CD4-positive, alpha-beta T cell (primary cell): ENCODE measurements at regions not wholly inside any gene's neighbourhood (a gene's known extent, or its start where the extent isn't known, plus 50 kb on each side); places are given as distances from the start of the nearest gene placed in this dataset.

Source experiments
- ATAC-seq: fragments of 200-7000 bp; cut with Tn5 transposase; one replicate; pipeline ENCODE4 v1.10.0; 2022; ENCODE audit warnings: mild to moderate bottlenecking; ENCODE audit not compliant: poor library complexity
- CTCF ChIA-PET: fragments of 350-600 bp; sonication (Branson Sonifier 250); formaldehyde crosslinking; loops from one replicate; lab custom pipeline; 2021; ENCODE audit warnings: antibody characterized with exemption, inconsistent platforms; lab: Charles Lee
- POLR2A ChIA-PET: fragments of 350-600 bp; sonication (Branson Sonifier 250); formaldehyde crosslinking; loops from one replicate; lab custom pipeline; 2021; ENCODE audit warnings: antibody characterized with exemption, inconsistent platforms; lab: Charles Lee
- DNase-seq, 14 experiments: peaks; one replicate each; pipeline ENCODE4 v3.0.0-alpha.2; 2013 to 2020; ENCODE audit warnings: mixed read lengths in 2 of 14
- H3K27ac ChIP-seq, 2 donors: one replicate each; pipeline versions ENCODE4 v1.5.1 to v1.7.0; 2013; ENCODE audit warnings: low read length in 2 of 2, low read depth in 1 of 2, mild to moderate bottlenecking in 1 of 2
- H3K27me3 ChIP-seq, 2 experiments: 1 replicate in 1 of 2; 2 replicates in 1 of 2; pipeline versions ENCODE4 v1.6.1 to v1.7.0; 2013; ENCODE audit warnings: low read length in 2 of 2, control low read depth in 1 of 2, mild to moderate bottlenecking in 1 of 2, moderate library complexity in 1 of 2; ENCODE audit not compliant: insufficient read depth in 2 of 2, control insufficient read depth in 1 of 2
- H3K36me3 ChIP-seq: one replicate; pipeline ENCODE4 v1.6.1; 2013; ENCODE audit warnings: low read length, control low read depth; ENCODE audit not compliant: insufficient read depth
- H3K4me1 ChIP-seq: one replicate; pipeline ENCODE4 v1.6.1; 2013; ENCODE audit warnings: low read length, control low read depth; ENCODE audit not compliant: insufficient read depth
- H3K4me3 ChIP-seq: one replicate; pipeline ENCODE4 v1.5.1; 2013; ENCODE audit warnings: mild to moderate bottlenecking, low read length, moderate library complexity
- H3K9me3 ChIP-seq, 2 experiments: 1 replicate in 1 of 2; 2 replicates in 1 of 2; pipeline versions ENCODE4 v1.6.1 to v1.7.0; 2013; ENCODE audit warnings: low read length in 2 of 2, mild to moderate bottlenecking in 2 of 2, control low read depth in 1 of 2, moderate library complexity in 1 of 2; ENCODE audit not compliant: control insufficient read depth in 1 of 2, insufficient read depth in 1 of 2
- H3K27ac Mint-ChIP-seq: one replicate; pipeline ENCODE4 v1.8.0; 2020; ENCODE audit warnings: mixed read lengths
- H3K27me3 Mint-ChIP-seq: one replicate; pipeline ENCODE4 v1.8.0; 2021; ENCODE audit warnings: mixed read lengths
- H3K36me3 Mint-ChIP-seq: one replicate; pipeline ENCODE4 v1.8.0; 2021; ENCODE audit warnings: low read depth, mixed read lengths
- H3K4me1 Mint-ChIP-seq: one replicate; pipeline ENCODE4 v1.8.0; 2021; ENCODE audit warnings: low read depth, mixed read lengths
- H3K4me3 Mint-ChIP-seq: one replicate; pipeline ENCODE4 v1.8.0; 2020; ENCODE audit warnings: mild to moderate bottlenecking, mixed read lengths
- H3K9me3 Mint-ChIP-seq: one replicate; pipeline ENCODE4 v1.8.0; 2020; ENCODE audit warnings: mixed read lengths
- intact Hi-C, 2 experiments: fragments of 100-400 bp; cut with DNase I in 1 of 2; cut with micrococcal nuclease in 1 of 2; formaldehyde crosslinking; loops; one replicate each; pipeline versions ENCODE4 v1.15.1 to v1.9.0; 2023 to 2025; cut with DNase I, micrococcal nuclease
- TF ChIP-seq, protein P1 (sequence below): fragments of 200-600 bp; IDR thresholded peaks from one replicate; pipeline ENCODE4 v1.8.0; 2022; ENCODE audit warnings: antibody characterized with exemption, mild to moderate bottlenecking

- ATAC-seq: no peak
- Mint-ChIP-seq H3K4me1 (no peaks in the 10 kb centered on the region), H3K36me3 (no peaks in the 10 kb centered on the region), H3K27me3 (peaks cover 31% of the 10 kb centered on the region), H3K4me3 (no peak overlapping the region), H3K9me3 (no peaks in the 10 kb centered on the region), H3K27ac (no peak overlapping the region)
- no peak overlapping the region for H3K4me3 ChIP-seq
- no peak overlapping the region for H3K27ac ChIP-seq
- H3K36me3 ChIP-seq: no peaks in the 10 kb centered on the region
- DNase-seq: no peak
- peaks cover 0 to 6% of the 10 kb centered on the region in 2 experiments for H3K27me3 ChIP-seq
- CTCF ChIA-PET: no interaction called here
- TF ChIP-seq, protein P1, sequence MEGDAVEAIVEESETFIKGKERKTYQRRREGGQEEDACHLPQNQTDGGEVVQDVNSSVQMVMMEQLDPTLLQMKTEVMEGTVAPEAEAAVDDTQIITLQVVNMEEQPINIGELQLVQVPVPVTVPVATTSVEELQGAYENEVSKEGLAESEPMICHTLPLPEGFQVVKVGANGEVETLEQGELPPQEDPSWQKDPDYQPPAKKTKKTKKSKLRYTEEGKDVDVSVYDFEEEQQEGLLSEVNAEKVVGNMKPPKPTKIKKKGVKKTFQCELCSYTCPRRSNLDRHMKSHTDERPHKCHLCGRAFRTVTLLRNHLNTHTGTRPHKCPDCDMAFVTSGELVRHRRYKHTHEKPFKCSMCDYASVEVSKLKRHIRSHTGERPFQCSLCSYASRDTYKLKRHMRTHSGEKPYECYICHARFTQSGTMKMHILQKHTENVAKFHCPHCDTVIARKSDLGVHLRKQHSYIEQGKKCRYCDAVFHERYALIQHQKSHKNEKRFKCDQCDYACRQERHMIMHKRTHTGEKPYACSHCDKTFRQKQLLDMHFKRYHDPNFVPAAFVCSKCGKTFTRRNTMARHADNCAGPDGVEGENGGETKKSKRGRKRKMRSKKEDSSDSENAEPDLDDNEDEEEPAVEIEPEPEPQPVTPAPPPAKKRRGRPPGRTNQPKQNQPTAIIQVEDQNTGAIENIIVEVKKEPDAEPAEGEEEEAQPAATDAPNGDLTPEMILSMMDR: no peak
- H3K4me1 ChIP-seq: no peaks in the 10 kb centered on the region
- POLR2A ChIA-PET: no interaction called here
- intact Hi-C loops: no loop called here
- no peaks in the 10 kb centered on the region for H3K9me3 ChIP-seq
These were observed 89.4 kb upstream of the PALS2 start for GRCh38 chr7:24483804-24484203.

DNA sequence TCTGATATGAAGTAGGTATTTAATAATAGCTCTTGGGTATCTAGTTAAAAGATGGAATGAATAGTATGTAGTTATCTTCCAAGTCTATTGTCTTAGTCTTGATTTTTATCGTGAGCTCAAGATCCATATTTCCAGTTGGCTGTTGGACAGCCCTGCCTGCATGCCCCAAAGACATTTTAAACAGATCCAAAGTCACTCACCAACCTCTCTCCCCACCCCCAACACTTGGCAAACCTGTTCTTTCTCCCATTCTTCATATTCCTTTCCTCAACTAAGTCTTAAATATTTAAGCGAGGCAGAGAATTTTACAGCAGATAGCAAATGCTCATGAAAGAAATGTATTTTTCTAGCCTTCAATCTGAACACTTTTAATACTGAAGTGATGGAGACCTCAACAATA lies 80.7 kb upstream of the PALS2 start:
- intact Hi-C loops: no loop called here
- H3K4me3 ChIP-seq: no peak overlapping the region
- no peak for DNase-seq
- ChIA-PET CTCF (no interaction called here), POLR2A (no interaction called here)
- H3K4me1 Mint-ChIP-seq: no peaks in the 10 kb centered on the region
- H3K36me3 Mint-ChIP-seq: no peaks in the 10 kb centered on the region
- H3K36me3 ChIP-seq: no peaks in the 10 kb centered on the region
- peaks cover 18% of the 10 kb centered on the region for H3K27me3 Mint-ChIP-seq
- no peaks in the 10 kb centered on the region for H3K9me3 ChIP-seq
- H3K9me3 Mint-ChIP-seq: no peaks in the 10 kb centered on the region
- no peak overlapping the region for H3K27ac Mint-ChIP-seq
- H3K27ac ChIP-seq: no peak overlapping the region
- no peak for ATAC-seq
- H3K4me3 Mint-ChIP-seq: no peak overlapping the region
- H3K27me3 ChIP-seq: peaks cover 3 to 5% of the 10 kb centered on the region in 2 experiments
- TF ChIP-seq, protein P1: no peak
- H3K4me1 ChIP-seq: no peaks in the 10 kb centered on the region

DNA sequence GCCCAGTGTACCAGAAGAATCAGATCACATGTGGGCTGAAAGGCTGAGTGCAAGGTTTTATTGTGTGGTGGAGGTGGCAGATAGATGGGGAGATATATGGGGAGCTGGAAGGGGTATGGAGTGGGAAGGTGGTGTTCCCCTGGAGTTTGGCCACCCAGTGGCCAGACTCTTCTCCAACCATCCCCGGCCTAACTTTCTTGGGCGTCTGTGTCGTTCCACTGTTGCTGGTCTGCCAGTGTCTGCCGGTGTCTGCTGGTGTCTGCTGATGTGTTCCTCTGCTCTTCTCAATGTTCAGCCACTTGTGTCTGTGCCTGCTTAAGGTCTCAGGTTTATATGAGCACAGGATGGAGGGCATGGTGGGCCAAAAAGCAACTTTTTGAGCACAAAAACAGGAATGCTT lies 78.4 kb upstream of the PALS2 start:
- Histone ChIP-seq H3K27ac (no peak overlapping the region), H3K36me3 (no peaks in the 10 kb centered on the region), H3K27me3 (peaks cover 3 to 4% of the 10 kb centered on the region in 2 experiments), H3K4me3 (no peak overlapping the region), H3K4me1 (no peaks in the 10 kb centered on the region), H3K9me3 (no peaks in the 10 kb centered on the region)
- Mint-ChIP-seq H3K27ac (no peak overlapping the region), H3K27me3 (peaks cover 23% of the 10 kb centered on the region), H3K4me3 (no peak overlapping the region), H3K9me3 (no peaks in the 10 kb centered on the region), H3K36me3 (no peaks in the 10 kb centered on the region), H3K4me1 (no peaks in the 10 kb centered on the region)
- DNase-seq: no peak
- TF ChIP-seq, protein P1: no peak
- no peak for ATAC-seq
- CTCF ChIA-PET: no interaction called here
- POLR2A ChIA-PET: no interaction called here
- intact Hi-C loops: no loop called here
